HEK293 (cell line): ENCODE measurements at regions not wholly inside any gene's neighbourhood (a gene's known extent, or its start where the extent isn't known, plus 50 kb on each side); places are given as distances from the start of the nearest gene placed in this dataset.

Source experiments
- ATF2 ChIP-seq: fragments of 450-650 bp; formaldehyde crosslinking; IDR thresholded peaks from 2 replicates; pipeline ENCODE4 v1.5.1; 2016; ENCODE audit warnings: missing biosample characterization, missing genetic modification characterization, low read depth
- CTCF ChIP-seq: fragments of 450-650 bp; formaldehyde crosslinking; IDR thresholded peaks from 2 replicates; pipeline ENCODE4 v1.5.1; 2016; ENCODE audit warnings: missing biosample characterization, missing genetic modification characterization
- KLF9 ChIP-seq: fragments of 450-650 bp; formaldehyde crosslinking; IDR thresholded peaks from 2 replicates; pipeline ENCODE4 v1.5.1; 2016; ENCODE audit warnings: missing biosample characterization, missing genetic modification characterization, low read depth
- ZBTB20 ChIP-seq: fragments of 450-650 bp; formaldehyde crosslinking; IDR thresholded peaks from 2 replicates; pipeline ENCODE4 v1.5.1; 2016; ENCODE audit warnings: missing biosample characterization, missing genetic modification characterization
- ZNF10 ChIP-seq: fragments of 450-650 bp; formaldehyde crosslinking; IDR thresholded peaks from 2 replicates; pipeline ENCODE4 v1.5.1; 2017; ENCODE audit warnings: missing biosample characterization, missing genetic modification characterization
- ZNF292 ChIP-seq: fragments of 450-650 bp; formaldehyde crosslinking; IDR thresholded peaks from 2 replicates; pipeline ENCODE4 v1.5.1; 2016; ENCODE audit warnings: low read depth, missing biosample characterization, missing genetic modification characterization, borderline replicate concordance
- ZNF335 ChIP-seq: fragments of 450-650 bp; formaldehyde crosslinking; conservative IDR thresholded peaks from 2 replicates; pipeline ENCODE4 v1.5.1; 2016; ENCODE audit warnings: missing biosample characterization, missing genetic modification characterization
- ZNF510 ChIP-seq: fragments of 450-650 bp; formaldehyde crosslinking; IDR thresholded peaks from 2 replicates; pipeline ENCODE4 v1.5.1; 2018; ENCODE audit warnings: mild to moderate bottlenecking, missing genetic modification characterization, missing biosample characterization; ENCODE audit not compliant: insufficient replicate concordance
- ZNF530 ChIP-seq: fragments of 450-650 bp; formaldehyde crosslinking; IDR thresholded peaks from 2 replicates; pipeline ENCODE4 v1.5.1; 2016; ENCODE audit warnings: low read depth, missing biosample characterization, missing genetic modification characterization
- ZNF704 ChIP-seq: fragments of 450-650 bp; formaldehyde crosslinking; IDR thresholded peaks from 2 replicates; pipeline ENCODE4 v1.5.1; 2016; ENCODE audit warnings: missing biosample characterization, missing genetic modification characterization
- ZNF776 ChIP-seq: fragments of 450-650 bp; formaldehyde crosslinking; IDR thresholded peaks from 2 replicates; pipeline ENCODE4 v1.5.0; 2017; ENCODE audit warnings: missing biosample characterization, missing genetic modification characterization, borderline replicate concordance
- ZNF785 ChIP-seq: fragments of 450-650 bp; formaldehyde crosslinking; IDR thresholded peaks from 2 replicates; pipeline ENCODE4 v1.5.1; 2016; ENCODE audit warnings: missing biosample characterization, missing genetic modification characterization

GRCh38 chr5:52468976-52469375 is 318.7 kb upstream of the ITGA1 start:
- no peak for TF ChIP-seq ZBTB20
- TF ChIP-seq ZNF292 (tag by site-specific recombination): no peak
- TF ChIP-seq CTCF (tag by site-specific recombination): no peak
- no peak for TF ChIP-seq KLF9 (tag by site-specific recombination)
- TF ChIP-seq ZNF704: no peak
- no peak for TF ChIP-seq ATF2 (tag by site-specific recombination)
- TF ChIP-seq ZNF335 (tag by site-specific recombination): no peak
- TF ChIP-seq ZNF510 (tag by site-specific recombination): no peak
- TF ChIP-seq ZNF10 (tag by site-specific recombination): no peak
- no peak for TF ChIP-seq ZNF785 (tag by site-specific recombination)
- no peak for TF ChIP-seq ZNF530
- no peak for TF ChIP-seq ZNF776 (tag by site-specific recombination)
